Spleen (tissue), 8 donors: ENCODE measurements at regions not wholly inside any gene's neighbourhood (a gene's known extent, or its start where the extent isn't known, plus 50 kb on each side); places are given as distances from the start of the nearest gene placed in this dataset.

Source experiments
- DNase-seq: peaks from one replicate; pipeline ENCODE4 v3.0.0-alpha.2; 2020
- H3K27ac ChIP-seq, 8 donors: fragments of 200-600 bp; sonication (generic) in 7 of 8; 1 replicate in 4 of 8; 2 replicates in 4 of 8; pipeline versions ENCODE4 v1.5.0 to v1.8.0; 2016 to 2021; ENCODE audit warnings: inconsistent platforms in 4 of 8, mild to moderate bottlenecking in 4 of 8, moderate library complexity in 1 of 8
- H3K27me3 ChIP-seq, 7 donors: fragments of 200-600 bp; sonication (generic) in 6 of 7; replicated peaks in 1 of 7; 1 replicate in 4 of 7; 2 replicates in 3 of 7; pipeline versions ENCODE4 v1.5.0 to v1.8.0; 2016 to 2021; ENCODE audit warnings: inconsistent platforms in 3 of 7, mild to moderate bottlenecking in 1 of 7
- H3K36me3 ChIP-seq, 6 donors: fragments of 200-600 bp; sonication (generic) in 5 of 6; 1 replicate in 4 of 6; 2 replicates in 2 of 6; pipeline versions ENCODE4 v1.5.0 to v1.8.0; 2016 to 2021; ENCODE audit warnings: inconsistent platforms in 2 of 6
- H3K4me1 ChIP-seq, 6 donors: fragments of 200-600 bp; sonication (generic) in 5 of 6; 1 replicate in 3 of 6; 2 replicates in 3 of 6; pipeline versions ENCODE4 v1.5.0 to v1.8.0; 2016 to 2021; ENCODE audit warnings: inconsistent platforms in 3 of 6
- H3K4me3 ChIP-seq, 8 donors: fragments of 200-600 bp; sonication (generic) in 7 of 8; 1 replicate in 4 of 8; 2 replicates in 4 of 8; pipeline versions ENCODE4 v1.5.0 to v1.8.0; 2016 to 2021; ENCODE audit warnings: inconsistent platforms in 4 of 8, mild to moderate bottlenecking in 4 of 8, moderate library complexity in 2 of 8
- H3K9me3 ChIP-seq, 8 donors: fragments of 200-600 bp; sonication (generic) in 7 of 8; 1 replicate in 4 of 8; 2 replicates in 4 of 8; pipeline versions ENCODE4 v1.5.0 to v1.8.0; 2016 to 2021; ENCODE audit warnings: inconsistent platforms in 4 of 8
- POLR2A ChIP-seq, 3 donors: fragments of 450-650 bp; IDR thresholded peaks; one replicate each; pipeline ENCODE4 v1.5.1; 2017; ENCODE audit warnings: antibody characterized with exemption in 3 of 3, mild to moderate bottlenecking in 1 of 3
- POLR2AphosphoS5 ChIP-seq, 3 donors: sonication (generic); formaldehyde crosslinking; IDR thresholded peaks; one replicate each; pipeline ENCODE4 v1.5.1; 2017; ENCODE audit warnings: antibody characterized with exemption in 3 of 3
- intact Hi-C: fragments of 100-400 bp; cut with DNase I; formaldehyde crosslinking; loops from one replicate; pipeline ENCODE4 v1.15.0; 2023; ENCODE audit warnings: low total_unique reads
- TF ChIP-seq, protein P1 (sequence below), 11 experiments: fragments of 200-600 bp in 7 of 11; fragments of 450-650 bp in 4 of 11; sonication (generic) in 4 of 11; IDR thresholded peaks in 8 of 11; conservative IDR thresholded peaks in 3 of 11; 1 replicate in 7 of 11; 2 replicates in 4 of 11; pipeline versions ENCODE4 v1.4.0 to v1.8.0; 2016 to 2021; ENCODE audit warnings: antibody characterized with exemption in 11 of 11, inconsistent platforms in 4 of 11, mild to moderate bottlenecking in 1 of 11
- donor health status: DM: no; HTN: no; CAD: no; lungs with moderate emphysema.
- donor health status: DM: no; HTN: no; CAD: no.
- donor health status: DM: no; HTN: no; CAD: no.
- donor health status: DM: yes; HTN: yes; CAD: no.

DNA sequence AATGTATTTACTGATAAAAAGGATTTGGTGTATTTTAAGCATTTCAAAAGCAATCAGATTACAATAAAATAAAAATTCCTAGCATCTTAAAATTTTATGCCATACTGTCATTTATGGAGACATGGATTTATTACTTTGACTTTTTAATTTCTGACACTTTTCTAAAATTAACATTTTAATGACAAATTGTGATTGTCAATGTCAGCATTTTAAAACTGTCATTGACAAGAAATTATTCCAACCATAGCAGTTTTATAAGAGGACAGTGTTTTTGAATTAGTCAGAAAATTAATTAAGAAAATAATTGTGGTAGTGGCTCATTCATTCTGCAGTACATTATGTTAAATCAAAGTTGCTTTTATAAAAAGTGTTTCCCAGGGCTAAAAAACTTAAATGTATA is 1954.4 kb downstream of the ARAP2 start:
- Histone ChIP-seq H3K9me3 (peaks cover 0 to 1% (median 0%) of the 10 kb centered on the region in 8 donors), H3K27ac (no peak overlapping the region), H3K4me1 (no peaks in the 10 kb centered on the region), H3K27me3 (no peaks in the 10 kb centered on the region), H3K4me3 (no peak overlapping the region), H3K36me3 (no peaks in the 10 kb centered on the region)
- TF ChIP-seq, protein P1, sequence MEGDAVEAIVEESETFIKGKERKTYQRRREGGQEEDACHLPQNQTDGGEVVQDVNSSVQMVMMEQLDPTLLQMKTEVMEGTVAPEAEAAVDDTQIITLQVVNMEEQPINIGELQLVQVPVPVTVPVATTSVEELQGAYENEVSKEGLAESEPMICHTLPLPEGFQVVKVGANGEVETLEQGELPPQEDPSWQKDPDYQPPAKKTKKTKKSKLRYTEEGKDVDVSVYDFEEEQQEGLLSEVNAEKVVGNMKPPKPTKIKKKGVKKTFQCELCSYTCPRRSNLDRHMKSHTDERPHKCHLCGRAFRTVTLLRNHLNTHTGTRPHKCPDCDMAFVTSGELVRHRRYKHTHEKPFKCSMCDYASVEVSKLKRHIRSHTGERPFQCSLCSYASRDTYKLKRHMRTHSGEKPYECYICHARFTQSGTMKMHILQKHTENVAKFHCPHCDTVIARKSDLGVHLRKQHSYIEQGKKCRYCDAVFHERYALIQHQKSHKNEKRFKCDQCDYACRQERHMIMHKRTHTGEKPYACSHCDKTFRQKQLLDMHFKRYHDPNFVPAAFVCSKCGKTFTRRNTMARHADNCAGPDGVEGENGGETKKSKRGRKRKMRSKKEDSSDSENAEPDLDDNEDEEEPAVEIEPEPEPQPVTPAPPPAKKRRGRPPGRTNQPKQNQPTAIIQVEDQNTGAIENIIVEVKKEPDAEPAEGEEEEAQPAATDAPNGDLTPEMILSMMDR (IDR thresholded peaks at IDR 0.05 in 8 of 11, conservative IDR thresholded peaks at IDR 0.05 in 3 of 11): no peak
- no peak for TF ChIP-seq POLR2AphosphoS5 (IDR thresholded peaks at IDR 0.05)
- TF ChIP-seq POLR2A (IDR thresholded peaks at IDR 0.05): no peak
- intact Hi-C loops: no loop called here
- DNase-seq: no peak

DNA sequence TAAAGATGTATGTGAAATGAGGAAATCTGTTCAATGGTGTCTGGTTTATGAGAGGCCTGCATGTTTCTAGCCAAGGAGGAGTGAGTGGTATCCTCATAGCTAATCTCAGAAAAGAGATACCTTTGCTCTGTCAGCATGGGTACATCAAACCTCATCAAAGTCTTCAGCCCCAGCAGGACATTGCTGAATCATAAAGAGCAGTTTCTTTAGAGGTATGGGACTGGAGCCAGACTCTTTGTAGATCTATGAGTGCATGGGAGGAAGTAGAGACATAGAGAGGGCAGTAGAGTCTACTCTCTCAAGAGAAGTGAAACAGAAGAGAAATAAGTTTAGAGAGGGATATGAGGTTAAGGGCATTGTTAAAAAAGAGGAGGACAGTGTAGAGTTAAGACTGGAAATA is 1950.9 kb downstream of the ARAP2 start:
- Histone ChIP-seq H3K36me3 (no peaks in the 10 kb centered on the region), H3K9me3 (peaks cover 0 to 3% (median 0%) of the 10 kb centered on the region in 8 donors), H3K27me3 (no peaks in the 10 kb centered on the region), H3K27ac (no peak overlapping the region), H3K4me3 (no peak overlapping the region), H3K4me1 (no peaks in the 10 kb centered on the region)
- TF ChIP-seq POLR2A (IDR thresholded peaks at IDR 0.05) (no peak), POLR2AphosphoS5 (IDR thresholded peaks at IDR 0.05) (no peak)
- TF ChIP-seq, protein P1 (IDR thresholded peaks at IDR 0.05 in 8 of 11, conservative IDR thresholded peaks at IDR 0.05 in 3 of 11): no peak
- intact Hi-C loops: no loop called here
- DNase-seq: no peak

DNA sequence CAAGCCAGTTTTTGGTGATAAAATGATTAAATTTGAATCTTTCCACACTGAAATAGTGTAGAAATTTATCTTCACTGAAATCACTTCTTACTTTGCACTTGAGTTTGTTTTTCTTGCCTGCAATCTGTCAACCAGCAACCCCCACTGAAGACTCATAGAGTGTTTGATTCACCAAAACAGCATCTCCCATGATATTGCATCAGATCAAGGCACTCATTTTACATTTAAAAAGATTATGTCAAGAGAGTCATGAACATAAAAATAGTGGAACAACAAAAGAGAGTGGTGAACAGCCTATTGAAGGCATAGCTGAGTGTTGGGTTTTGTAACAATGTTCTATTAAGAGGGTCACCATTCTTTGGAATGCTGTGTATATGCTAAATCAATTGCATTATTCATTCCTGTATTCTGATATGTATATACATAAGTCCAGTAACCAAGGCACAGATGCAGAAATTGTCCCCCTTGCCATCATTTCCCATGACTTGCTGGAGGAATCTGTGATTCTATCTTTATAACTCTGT is 1934.9 kb downstream of the ARAP2 start:
- H3K9me3 ChIP-seq: no peaks in the 10 kb centered on the region
- H3K36me3 ChIP-seq: no peaks in the 10 kb centered on the region
- intact Hi-C loops: no loop called here
- H3K27me3 ChIP-seq: no peaks in the 10 kb centered on the region
- TF ChIP-seq POLR2A (IDR thresholded peaks at IDR 0.05) (no peak), POLR2AphosphoS5 (IDR thresholded peaks at IDR 0.05) (no peak)
- TF ChIP-seq, protein P1 (IDR thresholded peaks at IDR 0.05 in 8 of 11, conservative IDR thresholded peaks at IDR 0.05 in 3 of 11): no peak
- no peak overlapping the region for H3K4me3 ChIP-seq
- no peak for DNase-seq
- no peak overlapping the region for H3K27ac ChIP-seq
- H3K4me1 ChIP-seq: no peaks in the 10 kb centered on the region

DNA sequence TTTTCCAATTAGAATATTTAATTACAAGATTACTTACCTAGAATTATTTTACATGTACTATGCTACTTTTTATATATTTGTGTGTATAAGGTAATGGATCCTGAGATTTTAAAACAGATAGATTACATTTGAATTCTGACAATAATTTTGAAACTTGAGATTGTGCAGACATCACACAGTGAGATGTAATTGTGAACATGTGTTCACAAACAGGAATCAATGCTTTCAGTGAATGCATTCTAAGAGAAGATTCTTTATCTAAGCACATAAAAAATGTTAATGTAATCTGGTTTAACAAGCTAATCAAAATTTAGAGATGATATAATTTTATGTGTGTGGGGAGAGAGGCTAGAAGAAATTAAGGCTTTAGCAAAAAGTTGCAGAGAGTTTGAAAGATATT is 1925.5 kb downstream of the ARAP2 start:
- H3K4me3 ChIP-seq: no peak overlapping the region
- no peak for TF ChIP-seq POLR2AphosphoS5 (IDR thresholded peaks at IDR 0.05)
- TF ChIP-seq, protein P1 (IDR thresholded peaks at IDR 0.05 in 8 of 11, conservative IDR thresholded peaks at IDR 0.05 in 3 of 11): no peak
- no peak for TF ChIP-seq POLR2A (IDR thresholded peaks at IDR 0.05)
- intact Hi-C loops: no loop called here
- H3K27ac ChIP-seq: no peak overlapping the region
- DNase-seq: no peak
- H3K27me3 ChIP-seq: no peaks in the 10 kb centered on the region
- peaks cover 0 to 4% (median 0%) of the 10 kb centered on the region in 8 donors for H3K9me3 ChIP-seq
- no peaks in the 10 kb centered on the region for H3K4me1 ChIP-seq
- no peaks in the 10 kb centered on the region for H3K36me3 ChIP-seq
